Caco-2 (cell line): ENCODE measurements at regions not wholly inside any gene's neighbourhood (a gene's known extent, or its start where the extent isn't known, plus 50 kb on each side); places are given as distances from the start of the nearest gene placed in this dataset.

Source experiments
- BruUV-seq: library from RNA; stranded (reverse); fragments of 400-500 nt; replicated peaks from 2 replicates; lab custom pipeline; 2021; lab: Mats Ljungman, UMichigan
- CTCF ChIA-PET: fragments of 300-600 bp; sonication (Branson Sonifier 250); formaldehyde crosslinking; loops from one replicate; lab custom pipeline; 2022; ENCODE audit warnings: antibody characterized with exemption; lab: Charles Lee
- POLR2A ChIA-PET: fragments of 300-600 bp; sonication (Branson Sonifier 250); formaldehyde crosslinking; loops from one replicate; lab custom pipeline; 2022; ENCODE audit warnings: antibody characterized with exemption; lab: Charles Lee
- DNase-seq, 2 experiments: peaks; one replicate each; pipeline versions ENCODE4 v3.0.0 to v3.0.0-alpha.2; 2020 to 2022
- H3K27me3 ChIP-seq: replicated peaks from 2 replicates; pipeline ENCODE4 v1.6.0; 2011; ENCODE audit warnings: low read length; ENCODE audit not compliant: control insufficient read depth, insufficient read depth
- H3K36me3 ChIP-seq: 2 replicates; pipeline ENCODE4 v1.5.1; 2011; ENCODE audit warnings: low read length; ENCODE audit not compliant: control insufficient read depth, insufficient read depth
- H3K4me1 ChIP-seq: fragments of 250-450 bp; sonication (Bioruptor Pico); 2 replicates; pipeline ENCODE4 v1.5.1; 2020; ENCODE audit warnings: mild to moderate bottlenecking
- H3K4me3 ChIP-seq: 2 replicates; pipeline ENCODE4 v1.5.1; 2011; ENCODE audit warnings: low read depth, mild to moderate bottlenecking, control low read depth, low read length
- H3K9me3 ChIP-seq: fragments of 250-450 bp; sonication (Bioruptor Pico); 2 replicates; pipeline ENCODE4 v1.5.1; 2020; ENCODE audit warnings: mild to moderate bottlenecking, moderate library complexity
- H3K27ac Mint-ChIP-seq: one replicate; pipeline ENCODE4 v1.8.0; 2022; ENCODE audit warnings: mixed read lengths; ENCODE audit not compliant: unreplicated experiment
- H3K27me3 Mint-ChIP-seq: one replicate; pipeline ENCODE4 v1.8.0; 2022; ENCODE audit warnings: mixed read lengths; ENCODE audit not compliant: insufficient read depth, unreplicated experiment
- H3K36me3 Mint-ChIP-seq: one replicate; pipeline ENCODE4 v1.8.0; 2022; ENCODE audit warnings: mild to moderate bottlenecking, mixed read lengths; ENCODE audit not compliant: insufficient read depth, unreplicated experiment
- H3K4me1 Mint-ChIP-seq: one replicate; pipeline ENCODE4 v1.8.0; 2022; ENCODE audit warnings: low read depth, mixed read lengths; ENCODE audit not compliant: unreplicated experiment
- H3K4me3 Mint-ChIP-seq: one replicate; pipeline ENCODE4 v1.8.0; 2022; ENCODE audit warnings: mild to moderate bottlenecking, moderate library complexity, mixed read lengths; ENCODE audit not compliant: unreplicated experiment
- H3K9me3 Mint-ChIP-seq: one replicate; pipeline ENCODE4 v1.8.0; 2022; ENCODE audit warnings: mixed read lengths; ENCODE audit not compliant: unreplicated experiment
- CTCF ChIP-seq, 2 experiments: fragments of 200-600 bp in 1 of 2; IDR thresholded peaks; 1 replicate in 1 of 2; 2 replicates in 1 of 2; pipeline versions ENCODE4 v1.5.1 to v1.8.0; 2011 to 2022; ENCODE audit warnings: antibody characterized with exemption in 1 of 2, control low read depth in 1 of 2, inconsistent platforms in 1 of 2, low read depth in 1 of 2, low read length in 1 of 2, mild to moderate bottlenecking in 1 of 2, moderate library complexity in 1 of 2; ENCODE audit not compliant: insufficient read depth in 1 of 2, severe bottlenecking in 1 of 2, unreplicated experiment in 1 of 2
- intact Hi-C: fragments of 100-400 bp; cut with micrococcal nuclease; formaldehyde crosslinking; loops from one replicate; pipeline ENCODE4 v1.10.0; 2022; ENCODE audit not compliant: unreplicated experiment

DNA sequence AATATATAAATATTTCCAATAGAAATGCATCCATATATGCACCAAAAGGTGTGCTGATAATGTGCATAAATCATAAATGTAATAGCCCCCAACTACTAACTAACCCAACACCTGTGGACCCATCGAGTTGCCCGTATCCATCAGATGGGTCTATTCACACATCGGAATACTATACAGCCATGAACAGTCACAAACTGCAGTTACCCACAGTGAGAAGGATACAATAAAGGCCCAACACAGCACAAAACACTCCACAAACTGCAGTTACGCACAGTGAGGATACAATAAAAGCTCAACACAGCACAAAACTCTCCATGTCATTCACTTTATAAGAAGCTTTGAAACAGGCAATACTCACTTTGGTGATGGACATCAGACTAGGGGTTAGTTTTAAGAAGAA, 145.3 kb upstream of the OTOS start:
- Mint-ChIP-seq H3K27me3 (peaks cover 3% of the 10 kb centered on the region), H3K4me3 (no peak overlapping the region), H3K9me3 (peaks cover 8% of the 10 kb centered on the region), H3K36me3 (no peaks in the 10 kb centered on the region), H3K27ac (no peak overlapping the region), H3K4me1 (no peaks in the 10 kb centered on the region)
- Histone ChIP-seq H3K36me3 (no peaks in the 10 kb centered on the region), H3K27me3 (no peaks in the 10 kb centered on the region), H3K4me3 (no peak overlapping the region), H3K9me3 (no peaks in the 10 kb centered on the region), H3K4me1 (no peaks in the 10 kb centered on the region)
- no TSS peak for BruUV-seq
- CTCF ChIA-PET = no interaction called here
- POLR2A ChIA-PET = no interaction called here
- no peak for TF ChIP-seq CTCF (IDR thresholded peaks at IDR 0.05; ENCODE audit: insufficient read depth in 1 of 2, low read depth in 1 of 2, low read length in 1 of 2, severe bottlenecking in 1 of 2, unreplicated experiment in 1 of 2)
- DNase-seq = no peak
- intact Hi-C loops = no loop called here

- Mint-ChIP-seq H3K9me3 (no peaks in the 10 kb centered on the region), H3K4me1 (no peaks in the 10 kb centered on the region), H3K4me3 (no peak overlapping the region), H3K27ac (no peak overlapping the region), H3K36me3 (no peaks in the 10 kb centered on the region), H3K27me3 (no peaks in the 10 kb centered on the region)
- no TSS peak for BruUV-seq
- Histone ChIP-seq H3K4me1 (no peaks in the 10 kb centered on the region), H3K36me3 (no peaks in the 10 kb centered on the region), H3K27me3 (no peaks in the 10 kb centered on the region), H3K9me3 (no peaks in the 10 kb centered on the region), H3K4me3 (no peak overlapping the region)
- ChIA-PET CTCF (no interaction called here), POLR2A (no interaction called here)
- no peak for DNase-seq
- intact Hi-C loops = no loop called here
- no peak for TF ChIP-seq CTCF (IDR thresholded peaks at IDR 0.05; ENCODE audit: insufficient read depth in 1 of 2, low read depth in 1 of 2, low read length in 1 of 2, severe bottlenecking in 1 of 2, unreplicated experiment in 1 of 2)
Observed at GRCh38 chr2:240286596-240286995, 146.1 kb upstream of the OTOS start.

DNA sequence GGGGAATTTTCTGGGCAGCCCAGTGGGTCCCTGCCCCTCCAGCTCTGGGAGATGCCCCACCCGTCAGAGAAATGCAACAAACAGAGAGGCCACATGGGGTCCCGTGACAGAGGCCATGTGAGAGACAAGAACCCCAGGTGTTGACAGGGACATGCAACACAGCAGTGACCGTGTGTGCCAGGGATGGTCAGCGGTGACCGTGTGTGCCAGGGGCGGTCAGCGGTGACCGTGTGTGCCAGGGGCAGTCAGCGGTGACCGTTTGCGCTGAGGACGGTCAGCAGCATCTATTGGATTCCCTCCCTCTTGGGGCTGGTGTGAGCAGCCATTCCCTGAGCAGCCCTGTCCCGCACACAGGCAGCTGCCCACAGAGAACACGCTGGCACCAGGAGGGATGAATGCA, 146.6 kb upstream of the OTOS start:
- H3K4me1 Mint-ChIP-seq = no peaks in the 10 kb centered on the region
- intact Hi-C loops = no loop called here
- Histone ChIP-seq H3K36me3 (no peaks in the 10 kb centered on the region), H3K27me3 (no peaks in the 10 kb centered on the region), H3K4me1 (no peaks in the 10 kb centered on the region), H3K9me3 (no peaks in the 10 kb centered on the region), H3K4me3 (no peak overlapping the region)
- no peaks in the 10 kb centered on the region for H3K27me3 Mint-ChIP-seq
- no TSS peak for BruUV-seq
- no peak overlapping the region for H3K27ac Mint-ChIP-seq
- H3K4me3 Mint-ChIP-seq = no peak overlapping the region
- no peak for TF ChIP-seq CTCF (IDR thresholded peaks at IDR 0.05; ENCODE audit: insufficient read depth in 1 of 2, low read depth in 1 of 2, low read length in 1 of 2, severe bottlenecking in 1 of 2, unreplicated experiment in 1 of 2)
- no peak for DNase-seq
- no peaks in the 10 kb centered on the region for H3K9me3 Mint-ChIP-seq
- ChIA-PET CTCF (no interaction called here), POLR2A (no interaction called here)
- H3K36me3 Mint-ChIP-seq = no peaks in the 10 kb centered on the region
